ENCODE measurements at regions not wholly inside any gene's neighbourhood (a gene's known extent, or its start where the extent isn't known, plus 50 kb on each side); places are given as distances from the start of the nearest gene placed in this dataset.

DNA sequence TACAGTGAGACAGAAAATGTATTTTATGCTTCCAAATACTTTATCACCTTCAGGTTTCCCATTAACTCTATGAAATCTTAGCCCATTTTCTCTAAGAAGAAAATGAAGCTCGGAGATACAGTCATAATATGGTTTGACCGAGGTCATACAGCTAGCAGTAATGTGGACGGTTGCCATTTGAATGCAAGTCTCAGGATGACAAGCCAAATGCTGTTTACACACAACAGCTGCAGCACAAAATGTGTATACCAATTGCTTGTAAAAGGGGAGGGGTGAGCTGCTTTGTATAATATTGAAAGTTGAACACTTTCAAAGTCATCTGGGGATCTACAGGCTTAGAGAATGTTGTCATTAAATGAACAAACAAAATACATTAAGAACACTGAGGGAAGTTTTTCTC, 93.8 kb upstream of the FSIP2 start:
- ChIA-PET POLR2A (no interaction called here), CTCF (no interaction called here)
- Histone ChIP-seq H3K27me3 (ENCODE audit: control insufficient read depth in 2 of 2, insufficient read depth in 2 of 2, low read length in 2 of 2) (no peaks in the 10 kb centered on the region), H3K4me3 (replicated peaks in 1 of 3; ENCODE audit: insufficient read depth in 1 of 3, low read depth in 1 of 3, low read length in 3 of 3) (no peak overlapping the region), H3K36me3 (ENCODE audit: control insufficient read depth in 2 of 2, extremely low read depth in 1 of 2, insufficient read depth in 2 of 2, low read length in 2 of 2) (no peaks in the 10 kb centered on the region), H3K79me2 (ENCODE audit: control insufficient read depth, insufficient read depth, low read length) (no peaks in the 10 kb centered on the region), H4K20me1 (replicated peaks; ENCODE audit: control insufficient read depth, extremely low read depth, insufficient read depth, low read length) (no peaks in the 10 kb centered on the region), H3K4me2 (ENCODE audit: insufficient read depth, low read length) (no peak overlapping the region), H3K4me1 (ENCODE audit: control insufficient read depth, extremely low read depth, insufficient read depth, low read length) (no peaks in the 10 kb centered on the region), H3K27ac (ENCODE audit: insufficient read depth, low read depth, low read length) (no peak overlapping the region), H2AFZ (ENCODE audit: low read depth, low read length) (no peak overlapping the region), H3K9me3 (replicated peaks; ENCODE audit: control insufficient read depth, insufficient read depth, low read length) (no peaks in the 10 kb centered on the region), H3K9me1 (replicated peaks; ENCODE audit: control insufficient read depth, extremely low read depth, insufficient read depth, low read length) (no peaks in the 10 kb centered on the region), H3K9ac (replicated peaks; ENCODE audit: extremely low read depth, insufficient read depth, low read length) (no peak overlapping the region)
- TF ChIP-seq POLR2A (IDR thresholded peaks at IDR 0.05; ENCODE audit: low read depth, low read length) (no peak), FOS (IDR thresholded peaks at IDR 0.05; ENCODE audit: borderline replicate concordance, insufficient read depth, low read length) (no peak), MYC (IDR thresholded peaks at IDR 0.05; ENCODE audit: low read depth, low read length) (no peak), JUN (IDR thresholded peaks at IDR 0.05; ENCODE audit: borderline replicate concordance, insufficient read depth, insufficient read length, low read depth) (no peak), MAX (IDR thresholded peaks at IDR 0.05; ENCODE audit: insufficient read depth, insufficient read length) (no peak), CTCF (IDR thresholded peaks at IDR 0.05; ENCODE audit: extremely low read depth in 1 of 2, insufficient read depth in 1 of 2, low read depth in 1 of 2, low read length in 2 of 2) (no peak), EZH2 (IDR thresholded peaks at IDR 0.05; ENCODE audit: borderline replicate concordance, low read depth, low read length, severe bottlenecking) (no peak), POLR2AphosphoS5 (IDR thresholded peaks at IDR 0.05; ENCODE audit: insufficient read depth, low read depth, low read length) (no peak), GATA2 (IDR thresholded peaks at IDR 0.05; ENCODE audit: insufficient read depth, insufficient read length, low read depth, low read length) (no peak)
- dilution Hi-C loops (cut with MboI; ENCODE audit: extremely low pct_ligation_motif_present, low sequenced_read_pairs) (no loop called here), intact Hi-C loops (cut with micrococcal nuclease) (no loop called here)
- DNase-seq (ENCODE audit: low read depth, low spot score) (no peak), FAIRE-seq (no peak)
- no TSS peak for BruUV-seq (replicated peaks)

Measured in endothelial cell of umbilical vein (primary cell).